AG04449 (cell line): ENCODE measurements at regions not wholly inside any gene's neighbourhood (a gene's known extent, or its start where the extent isn't known, plus 50 kb on each side); places are given as distances from the start of the nearest gene placed in this dataset.

Experiments
- CTCF ChIA-PET: fragments of 350-600 bp; formaldehyde crosslinking; extraction: SDS; loops from one replicate; lab custom pipeline; 2021; ENCODE audit warnings: antibody characterized with exemption; lab: Yijun Ruan, JAX
- POLR2A ChIA-PET: fragments of 400-600, 350-600 bp; formaldehyde crosslinking; extraction: SDS; loops from one replicate; lab custom pipeline; 2020; ENCODE audit warnings: antibody characterized with exemption, inconsistent platforms; lab: Yijun Ruan, JAX
- DNase-seq: peaks from one replicate; pipeline ENCODE4 v3.0.0-alpha.2; 2010; ENCODE audit warnings: low read depth, low spot score
- H3K4me3 ChIP-seq: 2 replicates; pipeline ENCODE4 v1.5.1; 2011; ENCODE audit warnings: low read depth, mild to moderate bottlenecking, control low read depth, low read length
- CTCF ChIP-seq: IDR thresholded peaks from one replicate; pipeline ENCODE4 v1.5.1; 2011; ENCODE audit warnings: mild to moderate bottlenecking, moderate library complexity, low read length, control low read depth, inconsistent platforms; ENCODE audit not compliant: insufficient read depth; ENCODE audit errors: missing control alignments

- ChIA-PET CTCF (no interaction called here), POLR2A (no interaction called here)
- no peak for TF ChIP-seq CTCF
- no peak for DNase-seq
- no peak overlapping the region for H3K4me3 ChIP-seq
These were observed 374.1 kb downstream of the FAT4 start for GRCh38 chr4:125688841-125689240.

GRCh38 chr4:125689805-125690204, 375.1 kb downstream of the FAT4 start:
- H3K4me3 ChIP-seq = no peak overlapping the region
- POLR2A ChIA-PET = no interaction called here
- TF ChIP-seq CTCF = no peak
- DNase-seq = no peak
- CTCF ChIA-PET = no interaction called here

GRCh38 chr4:125693228-125693627, 378.5 kb downstream of the FAT4 start:
- H3K4me3 ChIP-seq = no peak overlapping the region
- ChIA-PET POLR2A (no interaction called here), CTCF (no interaction called here)
- no peak for DNase-seq
- TF ChIP-seq CTCF = no peak

- TF ChIP-seq CTCF = no peak
- DNase-seq = no peak
- ChIA-PET CTCF (no interaction called here), POLR2A (no interaction called here)
- no peak overlapping the region for H3K4me3 ChIP-seq
These were observed 387.7 kb downstream of the FAT4 start for GRCh38 chr4:125702406-125702805.

GRCh38 chr4:125703443-125703842, 388.7 kb downstream of the FAT4 start:
- ChIA-PET CTCF (no interaction called here), POLR2A (no interaction called here)
- TF ChIP-seq CTCF = no peak
- H3K4me3 ChIP-seq = no peak overlapping the region
- no peak for DNase-seq

- ChIA-PET CTCF (no interaction called here), POLR2A (no interaction called here)
- H3K4me3 ChIP-seq = no peak overlapping the region
- DNase-seq = no peak
- TF ChIP-seq CTCF = no peak
These were observed 390.0 kb downstream of the FAT4 start for GRCh38 chr4:125704726-125705125.

- POLR2A ChIA-PET = no interaction called here
- CTCF ChIA-PET = no interaction called here
- no peak for TF ChIP-seq CTCF
- DNase-seq = no peak
- no peak overlapping the region for H3K4me3 ChIP-seq
These were observed 390.9 kb downstream of the FAT4 start for GRCh38 chr4:125705681-125706080.
